RWPE2 (cell line): ENCODE measurements at regions not wholly inside any gene's neighbourhood (a gene's known extent, or its start where the extent isn't known, plus 50 kb on each side); places are given as distances from the start of the nearest gene placed in this dataset.

ENCODE experiments used
- ATAC-seq: fragments of 200-7000 bp; cut with Tn5 transposase; 3 replicates; pipeline ENCODE4 v1.9.1; 2021; ENCODE audit warnings: low read depth
- DNase-seq: peaks from one replicate; pipeline ENCODE4 v3.0.0-alpha.2; 2020; ENCODE audit warnings: low spot score
- H3K27ac ChIP-seq: fragments of 450-650 bp; 2 replicates; pipeline ENCODE4 v1.5.1; 2017; ENCODE audit warnings: mild to moderate bottlenecking; ENCODE audit not compliant: poor library complexity, severe bottlenecking
- H3K27me3 ChIP-seq: fragments of 250-450 bp; sonication (Bioruptor Pico); 2 replicates; pipeline ENCODE4 v1.5.1; 2021; ENCODE audit warnings: mild to moderate bottlenecking, moderate library complexity; ENCODE audit not compliant: insufficient read depth, poor library complexity, severe bottlenecking
- H3K36me3 ChIP-seq: fragments of 250-450 bp; sonication (Bioruptor Pico); 2 replicates; pipeline ENCODE4 v1.5.1; 2020; ENCODE audit warnings: low read depth, mild to moderate bottlenecking, moderate library complexity
- H3K4me1 ChIP-seq: fragments of 250-450 bp; sonication (Bioruptor Pico); 2 replicates; pipeline ENCODE4 v1.5.1; 2021; ENCODE audit warnings: mild to moderate bottlenecking, moderate library complexity; ENCODE audit not compliant: insufficient read depth, poor library complexity, severe bottlenecking
- H3K4me3 ChIP-seq: fragments of 250-450 bp; sonication (Bioruptor Pico); 2 replicates; pipeline ENCODE4 v1.5.1; 2021; ENCODE audit warnings: mild to moderate bottlenecking, moderate library complexity; ENCODE audit not compliant: severe bottlenecking
- H3K9me3 ChIP-seq: fragments of 250-450 bp; sonication (Bioruptor Pico); 2 replicates; pipeline ENCODE4 v1.5.1; 2021; ENCODE audit warnings: mild to moderate bottlenecking, moderate library complexity; ENCODE audit not compliant: severe bottlenecking
- CTCF ChIP-seq: fragments of 450-650 bp; IDR thresholded peaks from one replicate; pipeline ENCODE4 v1.5.1; 2017; ENCODE audit warnings: mild to moderate bottlenecking, moderate library complexity; ENCODE audit not compliant: poor library complexity, severe bottlenecking

- Histone ChIP-seq H3K27me3 (no peaks in the 10 kb centered on the region), H3K9me3 (no peaks in the 10 kb centered on the region), H3K36me3 (no peaks in the 10 kb centered on the region), H3K4me1 (no peaks in the 10 kb centered on the region), H3K27ac (no peak overlapping the region), H3K4me3 (no peak overlapping the region)
- DNase-seq: no peak
- ATAC-seq: no peak
- no peak for TF ChIP-seq CTCF
Observed at GRCh38 chr9:7509576-7510145, 289.9 kb downstream of the DMAC1 start.

- no peak for TF ChIP-seq CTCF
- ATAC-seq (no peak), DNase-seq (no peak)
- Histone ChIP-seq H3K27me3 (no peaks in the 10 kb centered on the region), H3K36me3 (no peaks in the 10 kb centered on the region), H3K4me3 (no peak overlapping the region), H3K4me1 (no peaks in the 10 kb centered on the region), H3K27ac (no peak overlapping the region), H3K9me3 (no peaks in the 10 kb centered on the region)
Observed at GRCh38 chr9:7508516-7508915, 291.1 kb downstream of the DMAC1 start.

- ATAC-seq (no peak), DNase-seq (no peak)
- no peaks in the 10 kb centered on the region for H3K27me3 ChIP-seq
- H3K9me3 ChIP-seq: no peaks in the 10 kb centered on the region
- no peaks in the 10 kb centered on the region for H3K4me1 ChIP-seq
- no peak overlapping the region for H3K4me3 ChIP-seq
- no peaks in the 10 kb centered on the region for H3K36me3 ChIP-seq
- no peak for TF ChIP-seq CTCF
- H3K27ac ChIP-seq: no peak overlapping the region
Observed at GRCh38 chr9:7507566-7508270, 291.9 kb downstream of the DMAC1 start.

GRCh38 chr9:7507026-7507425 is 292.6 kb downstream of the DMAC1 start:
- no peaks in the 10 kb centered on the region for H3K36me3 ChIP-seq
- no peak for TF ChIP-seq CTCF
- H3K27ac ChIP-seq: no peak overlapping the region
- ATAC-seq: no peak
- DNase-seq: no peak
- no peaks in the 10 kb centered on the region for H3K4me1 ChIP-seq
- H3K9me3 ChIP-seq: no peaks in the 10 kb centered on the region
- no peaks in the 10 kb centered on the region for H3K27me3 ChIP-seq
- no peak overlapping the region for H3K4me3 ChIP-seq

GRCh38 chr9:7500521-7500920 is 299.1 kb downstream of the DMAC1 start:
- ATAC-seq (no peak), DNase-seq (no peak)
- Histone ChIP-seq H3K4me3 (no peak overlapping the region), H3K27me3 (no peaks in the 10 kb centered on the region), H3K27ac (no peak overlapping the region), H3K4me1 (no peaks in the 10 kb centered on the region), H3K9me3 (no peaks in the 10 kb centered on the region), H3K36me3 (no peaks in the 10 kb centered on the region)
- no peak for TF ChIP-seq CTCF
